ENCODE measurements at regions not wholly inside any gene's neighbourhood (a gene's known extent, or its start where the extent isn't known, plus 50 kb on each side); places are given as distances from the start of the nearest gene placed in this dataset.
"Not testable (repeated sequence)": the region's sequence is repeated elsewhere in the genome, so short reads cannot be mapped to it uniquely, and the experiment has no call there.

GRCh38 chr7:23887660-23888059, 177.6 kb downstream of the STK31 start:
- no peak for DNase-seq (ENCODE audit: extremely low read depth in 1 of 2, low read depth in 1 of 2)

GRCh38 chr7:23888958-23889357, 178.9 kb downstream of the STK31 start:
- DNase-seq (ENCODE audit: extremely low read depth in 1 of 2, low read depth in 1 of 2): no peak

GRCh38 chr7:23889566-23889965, 179.5 kb downstream of the STK31 start:
- DNase-seq (ENCODE audit: extremely low read depth in 1 of 2, low read depth in 1 of 2): no peak

- DNase-seq (ENCODE audit: extremely low read depth in 1 of 2, low read depth in 1 of 2): no peak
Measured at GRCh38 chr7:23892019-23892418, 182.0 kb downstream of the STK31 start.

GRCh38 chr7:23893176-23893941, 183.3 kb downstream of the STK31 start:
- DNase-seq (ENCODE audit: extremely low read depth in 1 of 2, low read depth in 1 of 2): no peak

- peak in 1 of 2 donors; percentile 6 for DNase-seq (ENCODE audit: extremely low read depth in 1 of 2, low read depth in 1 of 2)
Measured at GRCh38 chr7:23893942-23894891, 184.2 kb downstream of the STK31 start.

GRCh38 chr7:23894892-23895569, 185.0 kb downstream of the STK31 start:
- DNase-seq (ENCODE audit: extremely low read depth in 1 of 2, low read depth in 1 of 2): no peak

GRCh38 chr7:23895666-23896096, 185.7 kb downstream of the STK31 start:
- DNase-seq (ENCODE audit: extremely low read depth in 1 of 2, low read depth in 1 of 2): no peak

- no peak for DNase-seq (ENCODE audit: extremely low read depth in 1 of 2, low read depth in 1 of 2)
Measured at GRCh38 chr7:23898619-23899018, 188.6 kb downstream of the STK31 start.

- not testable (repeated sequence) for DNase-seq (ENCODE audit: extremely low read depth in 1 of 2, low read depth in 1 of 2)
Measured at GRCh38 chr7:23904901-23905300, 194.9 kb downstream of the STK31 start.

GRCh38 chr7:23907012-23907411, 197.0 kb downstream of the STK31 start:
- no peak for DNase-seq (ENCODE audit: extremely low read depth in 1 of 2, low read depth in 1 of 2)

GRCh38 chr7:23909426-23909825, 199.4 kb downstream of the STK31 start:
- DNase-seq (ENCODE audit: extremely low read depth in 1 of 2, low read depth in 1 of 2): no peak

GRCh38 chr7:23912065-23912464, 202.0 kb downstream of the STK31 start:
- no peak for DNase-seq (ENCODE audit: extremely low read depth in 1 of 2, low read depth in 1 of 2)

- no peak for DNase-seq (ENCODE audit: extremely low read depth in 1 of 2, low read depth in 1 of 2)
Measured at GRCh38 chr7:23913016-23913415, 203.0 kb downstream of the STK31 start.

- no peak for DNase-seq (ENCODE audit: extremely low read depth in 1 of 2, low read depth in 1 of 2)
Measured at GRCh38 chr7:23915236-23915635, 205.2 kb downstream of the STK31 start.

- no peak for DNase-seq (ENCODE audit: extremely low read depth in 1 of 2, low read depth in 1 of 2)
Measured at GRCh38 chr7:23918286-23918685, 208.3 kb downstream of the STK31 start.

- DNase-seq (ENCODE audit: extremely low read depth in 1 of 2, low read depth in 1 of 2): no peak
Measured at GRCh38 chr7:23918856-23919255, 208.8 kb downstream of the STK31 start.

- no peak for DNase-seq (ENCODE audit: extremely low read depth in 1 of 2, low read depth in 1 of 2)
Measured at GRCh38 chr7:23925088-23925487, 215.1 kb downstream of the STK31 start.

GRCh38 chr7:23927709-23928417, 217.8 kb downstream of the STK31 start:
- DNase-seq (ENCODE audit: extremely low read depth in 1 of 2, low read depth in 1 of 2): no peak

GRCh38 chr7:23928418-23928775, 218.4 kb downstream of the STK31 start:
- no peak for DNase-seq (ENCODE audit: extremely low read depth in 1 of 2, low read depth in 1 of 2)

GRCh38 chr7:23930312-23930711, 220.3 kb downstream of the STK31 start:
- DNase-seq (ENCODE audit: extremely low read depth in 1 of 2, low read depth in 1 of 2): no peak
